Thyroid gland (tissue), 4 donors: ENCODE measurements at regions not wholly inside any gene's neighbourhood (a gene's known extent, or its start where the extent isn't known, plus 50 kb on each side); places are given as distances from the start of the nearest gene placed in this dataset.

Experiments
- DNase-seq, 2 donors: peaks; one replicate each; pipeline ENCODE4 v3.0.0-alpha.2; 2019
- H3K27ac ChIP-seq, 3 donors: fragments of 200-600 bp; sonication (generic); 1 replicate in 2 of 3; 2 replicates in 1 of 3; pipeline ENCODE4 v1.5.1; 2016 to 2019; ENCODE audit warnings: mild to moderate bottlenecking in 1 of 3, moderate library complexity in 1 of 3
- H3K27me3 ChIP-seq: fragments of 200-600 bp; sonication (generic); one replicate; pipeline ENCODE4 v1.5.1; 2019
- H3K36me3 ChIP-seq, 2 donors: fragments of 200-600 bp; sonication (generic); one replicate each; pipeline ENCODE4 v1.5.1; 2016 to 2019
- H3K4me1 ChIP-seq, 2 donors: fragments of 200-600 bp; sonication (generic); one replicate each; pipeline ENCODE4 v1.5.1; 2017 to 2019
- H3K4me3 ChIP-seq, 3 donors: fragments of 200-600 bp; sonication (generic); replicated peaks in 1 of 3; 1 replicate in 2 of 3; 2 replicates in 1 of 3; pipeline ENCODE4 v1.5.1; 2016; ENCODE audit warnings: mild to moderate bottlenecking in 1 of 3
- H3K9me3 ChIP-seq: fragments of 200-600 bp; sonication (generic); one replicate; pipeline ENCODE4 v1.5.1; 2017
- CTCF ChIP-seq, 6 experiments: fragments of 200-600 bp in 3 of 6; fragments of 450-650 bp in 3 of 6; sonication (generic) in 3 of 6; IDR thresholded peaks; one replicate each; pipeline ENCODE4 v1.5.1; 2016 to 2019; ENCODE audit warnings: antibody characterized with exemption in 6 of 6, mild to moderate bottlenecking in 2 of 6, inconsistent platforms in 1 of 6, moderate library complexity in 1 of 6
- POLR2A ChIP-seq, 2 donors: fragments of 450-650 bp; IDR thresholded peaks; one replicate each; pipeline ENCODE4 v1.6.1; 2017; ENCODE audit warnings: antibody characterized with exemption in 2 of 2, mild to moderate bottlenecking in 2 of 2, moderate library complexity in 1 of 2
- WGBS, 2 donors: methylation state at CpG; one replicate each; pipeline ENCODE4 v1.1.5; 2017; 5-methylcytosine and 5-hydroxymethylcytosine counted together
- intact Hi-C: fragments of 100-400 bp; cut with DNase I; formaldehyde crosslinking; loops from one replicate; pipeline ENCODE4 v1.15.1; 2023

- Histone ChIP-seq H3K4me1 (no peaks in the 10 kb centered on the region), H3K27ac (no peak overlapping the region), H3K4me3 (no peak overlapping the region), H3K9me3 (no peaks in the 10 kb centered on the region), H3K36me3 (no peaks in the 10 kb centered on the region), H3K27me3 (no peaks in the 10 kb centered on the region)
- no peak for DNase-seq
- TF ChIP-seq POLR2A (IDR thresholded peaks at IDR 0.05) (no peak), CTCF (IDR thresholded peaks at IDR 0.05) (no peak)
- intact Hi-C loops = no loop called here
- 95 to 96% methylated on average over 3 of the region's 3 CpGs for WGBS, 2 donors
These were observed 656.0 kb upstream of the LUZP2 start for GRCh38 chr11:23840872-23841271.

GRCh38 chr11:23846902-23847422, 649.9 kb upstream of the LUZP2 start:
- H3K36me3 ChIP-seq = no peaks in the 10 kb centered on the region
- H3K9me3 ChIP-seq = no peaks in the 10 kb centered on the region
- no peaks in the 10 kb centered on the region for H3K27me3 ChIP-seq
- intact Hi-C loops = no loop called here
- no peak overlapping the region for H3K4me3 ChIP-seq
- no peak for DNase-seq
- TF ChIP-seq CTCF (IDR thresholded peaks at IDR 0.05) = no peak
- no peak for TF ChIP-seq POLR2A (IDR thresholded peaks at IDR 0.05)
- no peak overlapping the region for H3K27ac ChIP-seq
- WGBS, 2 donors = 72 to 76% methylated on average over 5 of the region's 5 CpGs
- no peaks in the 10 kb centered on the region for H3K4me1 ChIP-seq

- no peaks in the 10 kb centered on the region for H3K9me3 ChIP-seq
- no peaks in the 10 kb centered on the region for H3K27me3 ChIP-seq
- no peaks in the 10 kb centered on the region for H3K4me1 ChIP-seq
- 68 to 70% methylated on average over 1 of the region's 1 CpG for WGBS, 2 donors
- intact Hi-C loops = no loop called here
- no peak overlapping the region for H3K4me3 ChIP-seq
- H3K36me3 ChIP-seq = no peaks in the 10 kb centered on the region
- no peak overlapping the region for H3K27ac ChIP-seq
- no peak for DNase-seq
- TF ChIP-seq CTCF (IDR thresholded peaks at IDR 0.05) (no peak), POLR2A (IDR thresholded peaks at IDR 0.05) (no peak)
These were observed 645.6 kb upstream of the LUZP2 start for GRCh38 chr11:23851216-23851615.

GRCh38 chr11:23856654-23857053, 640.2 kb upstream of the LUZP2 start:
- intact Hi-C loops = no loop called here
- TF ChIP-seq POLR2A (IDR thresholded peaks at IDR 0.05) (no peak), CTCF (IDR thresholded peaks at IDR 0.05) (no peak)
- 81 to 87% methylated on average over 1 of the region's 1 CpG for WGBS, 2 donors

GRCh38 chr11:23859087-23859486, 637.8 kb upstream of the LUZP2 start:
- Histone ChIP-seq H3K27me3 (no peaks in the 10 kb centered on the region), H3K36me3 (no peaks in the 10 kb centered on the region), H3K27ac (no peak overlapping the region), H3K9me3 (no peaks in the 10 kb centered on the region), H3K4me1 (no peaks in the 10 kb centered on the region), H3K4me3 (no peak overlapping the region)
- DNase-seq = no peak
- TF ChIP-seq CTCF (IDR thresholded peaks at IDR 0.05) = no peak
- no peak for TF ChIP-seq POLR2A (IDR thresholded peaks at IDR 0.05)
- intact Hi-C loops = no loop called here

More at GRCh38 chr11:23856654-23857053, 640.2 kb upstream of the LUZP2 start:
- H3K9me3 ChIP-seq = no peaks in the 10 kb centered on the region
- no peak overlapping the region for H3K4me3 ChIP-seq
- no peaks in the 10 kb centered on the region for H3K27me3 ChIP-seq
- no peak for DNase-seq
- H3K4me1 ChIP-seq = no peaks in the 10 kb centered on the region
- no peaks in the 10 kb centered on the region for H3K36me3 ChIP-seq
- H3K27ac ChIP-seq = no peak overlapping the region
